Activated B cell treated with CpG ODN at 0.5 μM for 24 hours (primary cell): ENCODE measurements at regions not wholly inside any gene's neighbourhood (a gene's known extent, or its start where the extent isn't known, plus 50 kb on each side); places are given as distances from the start of the nearest gene placed in this dataset.

ENCODE experiments used
- ATAC-seq: fragments of 200-7000 bp; cut with Tn5 transposase; one replicate; pipeline ENCODE4 v1.10.0; 2021; ENCODE audit warnings: low read depth, mild to moderate bottlenecking, moderate library complexity
- CTCF ChIA-PET: fragments of 350-600 bp; sonication (Branson Sonifier 250); formaldehyde crosslinking; loops from one replicate; lab custom pipeline; 2021; ENCODE audit warnings: antibody characterized with exemption; lab: Charles Lee
- POLR2A ChIA-PET: fragments of 350-600 bp; sonication (Branson Sonifier 250); formaldehyde crosslinking; loops from one replicate; lab custom pipeline; 2021; ENCODE audit warnings: antibody characterized with exemption; lab: Charles Lee
- DNase-seq: peaks from one replicate; pipeline ENCODE4 v3.0.0; 2022
- H3K27ac Mint-ChIP-seq: one replicate; pipeline ENCODE4 v1.8.0; 2020; ENCODE audit warnings: mixed read lengths
- H3K27me3 Mint-ChIP-seq: one replicate; pipeline ENCODE4 v1.8.0; 2021; ENCODE audit warnings: mixed read lengths
- H3K36me3 Mint-ChIP-seq: one replicate; pipeline ENCODE4 v1.8.0; 2021; ENCODE audit warnings: low read depth, mixed read lengths
- H3K4me1 Mint-ChIP-seq: one replicate; pipeline ENCODE4 v1.8.0; 2021; ENCODE audit warnings: mixed read lengths
- H3K4me3 Mint-ChIP-seq: one replicate; pipeline ENCODE4 v1.8.0; 2020; ENCODE audit warnings: mild to moderate bottlenecking, mixed read lengths
- H3K9me3 Mint-ChIP-seq: one replicate; pipeline ENCODE4 v1.8.0; 2020; ENCODE audit warnings: mixed read lengths
- intact Hi-C: fragments of 100-400 bp; cut with micrococcal nuclease; formaldehyde crosslinking; loops from one replicate; pipeline ENCODE4 v1.15.1; 2024
- TF ChIP-seq, protein P1 (sequence below): fragments of 200-600 bp; IDR thresholded peaks from one replicate; pipeline ENCODE4 v1.8.0; 2022; ENCODE audit warnings: antibody characterized with exemption, mild to moderate bottlenecking

DNA sequence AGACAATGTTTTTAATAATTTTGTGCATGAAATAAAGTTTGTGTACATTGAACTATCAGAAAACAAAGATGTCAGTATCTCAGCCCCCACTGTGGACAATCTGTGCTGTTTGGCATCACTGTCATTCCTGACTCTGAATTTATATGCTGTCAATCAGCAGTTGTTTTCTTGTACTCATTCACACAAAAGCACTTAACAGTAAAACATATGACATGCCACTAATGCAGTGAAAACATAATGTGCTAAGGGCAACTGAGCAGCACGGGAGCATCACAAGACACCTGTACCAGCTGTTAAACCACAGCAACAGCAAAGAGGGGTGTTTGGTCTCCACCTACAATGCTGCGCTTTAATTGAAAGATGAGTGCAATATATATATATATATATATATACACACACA is 647.8 kb upstream of the SLC35B3 start:
- Mint-ChIP-seq H3K36me3 (no peaks in the 10 kb centered on the region), H3K4me3 (no peak overlapping the region), H3K27ac (no peak overlapping the region), H3K4me1 (no peaks in the 10 kb centered on the region), H3K27me3 (no peaks in the 10 kb centered on the region), H3K9me3 (no peaks in the 10 kb centered on the region)
- TF ChIP-seq, protein P1, sequence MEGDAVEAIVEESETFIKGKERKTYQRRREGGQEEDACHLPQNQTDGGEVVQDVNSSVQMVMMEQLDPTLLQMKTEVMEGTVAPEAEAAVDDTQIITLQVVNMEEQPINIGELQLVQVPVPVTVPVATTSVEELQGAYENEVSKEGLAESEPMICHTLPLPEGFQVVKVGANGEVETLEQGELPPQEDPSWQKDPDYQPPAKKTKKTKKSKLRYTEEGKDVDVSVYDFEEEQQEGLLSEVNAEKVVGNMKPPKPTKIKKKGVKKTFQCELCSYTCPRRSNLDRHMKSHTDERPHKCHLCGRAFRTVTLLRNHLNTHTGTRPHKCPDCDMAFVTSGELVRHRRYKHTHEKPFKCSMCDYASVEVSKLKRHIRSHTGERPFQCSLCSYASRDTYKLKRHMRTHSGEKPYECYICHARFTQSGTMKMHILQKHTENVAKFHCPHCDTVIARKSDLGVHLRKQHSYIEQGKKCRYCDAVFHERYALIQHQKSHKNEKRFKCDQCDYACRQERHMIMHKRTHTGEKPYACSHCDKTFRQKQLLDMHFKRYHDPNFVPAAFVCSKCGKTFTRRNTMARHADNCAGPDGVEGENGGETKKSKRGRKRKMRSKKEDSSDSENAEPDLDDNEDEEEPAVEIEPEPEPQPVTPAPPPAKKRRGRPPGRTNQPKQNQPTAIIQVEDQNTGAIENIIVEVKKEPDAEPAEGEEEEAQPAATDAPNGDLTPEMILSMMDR, result no peak
- ChIA-PET POLR2A (no interaction called here), CTCF (no interaction called here)
- intact Hi-C loops, result no loop called here
- DNase-seq, result no peak
- ATAC-seq, result no peak

GRCh38 chr6:9066726-9067125 is 631.4 kb upstream of the SLC35B3 start:
- peaks cover 2% of the 10 kb centered on the region for H3K9me3 Mint-ChIP-seq
- CTCF ChIA-PET, result no interaction called here
- POLR2A ChIA-PET, result no interaction called here
- no peak for DNase-seq
- H3K4me1 Mint-ChIP-seq, result no peaks in the 10 kb centered on the region
- H3K36me3 Mint-ChIP-seq, result no peaks in the 10 kb centered on the region
- TF ChIP-seq, protein P1, result no peak
- ATAC-seq, result no peak
- no peak overlapping the region for H3K4me3 Mint-ChIP-seq
- H3K27me3 Mint-ChIP-seq, result no peaks in the 10 kb centered on the region
- no peak overlapping the region for H3K27ac Mint-ChIP-seq
- intact Hi-C loops, result no loop called here

- Mint-ChIP-seq H3K4me1 (no peaks in the 10 kb centered on the region), H3K9me3 (peaks cover 2% of the 10 kb centered on the region), H3K27ac (no peak overlapping the region), H3K27me3 (no peaks in the 10 kb centered on the region), H3K4me3 (no peak overlapping the region), H3K36me3 (no peaks in the 10 kb centered on the region)
- no peak for DNase-seq
- TF ChIP-seq, protein P1, result no peak
- CTCF ChIA-PET, result no interaction called here
- ATAC-seq, result no peak
- POLR2A ChIA-PET, result no interaction called here
- intact Hi-C loops, result no loop called here
These were observed 628.8 kb upstream of the SLC35B3 start for GRCh38 chr6:9064156-9064555.

DNA sequence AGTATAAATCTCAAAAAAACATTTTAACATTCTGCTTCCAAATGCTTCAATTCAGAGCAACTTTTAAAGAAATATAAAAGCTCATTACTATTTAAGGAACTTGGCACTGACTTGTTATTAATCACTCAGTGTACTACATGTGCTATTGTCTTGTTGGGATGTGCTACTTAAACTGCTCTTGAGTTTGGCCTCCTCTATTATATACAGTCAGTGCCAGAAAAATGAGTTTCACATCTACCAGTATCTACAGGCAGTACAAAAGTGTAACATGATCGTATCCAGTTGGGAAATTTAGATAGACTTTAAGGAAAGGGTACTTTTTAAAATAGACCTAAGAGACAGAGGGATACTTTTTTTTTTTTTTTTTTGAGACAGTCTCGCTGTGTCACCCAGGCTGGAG is 627.3 kb upstream of the SLC35B3 start:
- CTCF ChIA-PET, result no interaction called here
- TF ChIP-seq, protein P1, result no peak
- DNase-seq (no peak), ATAC-seq (no peak)
- Mint-ChIP-seq H3K4me1 (no peaks in the 10 kb centered on the region), H3K27ac (no peak overlapping the region), H3K36me3 (no peaks in the 10 kb centered on the region), H3K4me3 (no peak overlapping the region), H3K9me3 (peaks cover 2% of the 10 kb centered on the region), H3K27me3 (no peaks in the 10 kb centered on the region)
- POLR2A ChIA-PET, result no interaction called here
- intact Hi-C loops, result no loop called here

DNA sequence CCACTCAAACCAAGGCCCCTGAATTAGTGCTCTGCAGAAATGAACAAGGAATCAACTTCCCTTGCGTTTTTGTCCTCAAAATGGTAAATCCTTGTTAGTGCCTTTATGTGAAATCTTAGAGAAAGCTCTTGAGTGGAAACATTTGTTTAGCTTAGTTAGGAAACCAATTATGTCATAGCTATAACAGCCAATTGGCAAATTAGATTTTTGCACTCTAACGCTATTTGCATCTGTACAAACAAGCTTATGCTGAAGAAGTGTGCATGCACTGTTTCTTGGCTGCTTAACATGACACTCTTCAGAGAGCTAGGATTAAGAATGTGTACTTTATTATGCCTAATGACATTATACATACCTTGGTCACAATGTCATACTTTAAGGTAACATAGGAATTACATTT is 622.6 kb upstream of the SLC35B3 start:
- H3K4me1 Mint-ChIP-seq, result no peaks in the 10 kb centered on the region

More for the DNA sequence above, 622.6 kb upstream of the SLC35B3 start:
- CTCF ChIA-PET, result no interaction called here
- TF ChIP-seq, protein P1, result no peak
- Mint-ChIP-seq H3K27me3 (no peaks in the 10 kb centered on the region), H3K9me3 (peaks cover 2% of the 10 kb centered on the region), H3K27ac (no peak overlapping the region), H3K36me3 (no peaks in the 10 kb centered on the region), H3K4me3 (no peak overlapping the region)
- no peak for ATAC-seq
- DNase-seq, result no peak
- intact Hi-C loops, result no loop called here
- POLR2A ChIA-PET, result no interaction called here
